Keratinocyte (primary cell): ENCODE measurements at regions not wholly inside any gene's neighbourhood (a gene's known extent, or its start where the extent isn't known, plus 50 kb on each side); places are given as distances from the start of the nearest gene placed in this dataset.

Experiments
- DNase-seq: peaks from one replicate; pipeline ENCODE4 v3.0.0-alpha.2; 2011; ENCODE audit warnings: low read depth, missing footprints, low spot score
- FAIRE-seq: peaks from 2 replicates; lab custom pipeline; 2011; peaks lifted over from hg19 to GRCh38; lab: Jason Lieb, UNC
- H2AFZ ChIP-seq: 2 replicates; pipeline ENCODE4 v1.6.0; 2012; ENCODE audit warnings: low read length, control low read depth, inconsistent platforms; ENCODE audit not compliant: control insufficient read depth
- H3K27ac ChIP-seq: 2 replicates; pipeline ENCODE4 v1.5.1; 2011; ENCODE audit warnings: low read length; ENCODE audit not compliant: control insufficient read depth, insufficient read depth
- H3K27me3 ChIP-seq: 3 replicates; pipeline ENCODE4 v1.6.0; 2011; ENCODE audit warnings: low read length; ENCODE audit not compliant: control insufficient read depth, insufficient read depth; ENCODE audit errors: extremely low read depth
- H3K36me3 ChIP-seq, 2 experiments: 2 replicates in 1 of 2; 3 replicates in 1 of 2; pipeline ENCODE4 v1.5.1; 2011; ENCODE audit warnings: low read length in 2 of 2, mild to moderate bottlenecking in 1 of 2; ENCODE audit not compliant: control insufficient read depth in 2 of 2, insufficient read depth in 2 of 2; ENCODE audit errors: extremely low read depth in 1 of 2
- H3K4me1 ChIP-seq: 3 replicates; pipeline ENCODE4 v1.5.1; 2011; ENCODE audit warnings: low read length; ENCODE audit not compliant: control insufficient read depth, insufficient read depth; ENCODE audit errors: extremely low read depth
- H3K4me2 ChIP-seq: 3 replicates; pipeline ENCODE4 v1.6.0; 2011; ENCODE audit warnings: low read depth, low read length; ENCODE audit not compliant: control insufficient read depth, insufficient read depth; ENCODE audit errors: extremely low read depth
- H3K4me3 ChIP-seq, 3 experiments: fragments of 200-600 bp in 1 of 3; sonication (generic) in 1 of 3; 2 replicates in 2 of 3; 3 replicates in 1 of 3; pipeline ENCODE4 v1.5.1; 2011 to 2016; ENCODE audit warnings: low read length in 3 of 3, mild to moderate bottlenecking in 3 of 3, control low read depth in 2 of 3, inconsistent platforms in 1 of 3, low read depth in 1 of 3, mixed read lengths in 1 of 3, mixed run types in 1 of 3, moderate library complexity in 1 of 3; ENCODE audit not compliant: control insufficient read depth in 2 of 3, insufficient read depth in 2 of 3; ENCODE audit errors: extremely low read depth in 1 of 3
- H3K79me2 ChIP-seq: 2 replicates; pipeline ENCODE4 v1.6.0; 2012; ENCODE audit warnings: low read length; ENCODE audit not compliant: control insufficient read depth, insufficient read depth
- H3K9ac ChIP-seq: 3 replicates; pipeline ENCODE4 v1.6.0; 2011; ENCODE audit warnings: low read length; ENCODE audit not compliant: control insufficient read depth, insufficient read depth; ENCODE audit errors: extremely low read depth
- H3K9me1 ChIP-seq: 3 replicates; pipeline ENCODE4 v1.6.0; 2011; ENCODE audit warnings: low read length; ENCODE audit not compliant: control insufficient read depth, insufficient read depth; ENCODE audit errors: extremely low read depth
- H3K9me3 ChIP-seq: 2 replicates; pipeline ENCODE4 v1.5.1; 2012; ENCODE audit warnings: low read depth, low read length; ENCODE audit not compliant: control insufficient read depth
- H4K20me1 ChIP-seq: 3 replicates; pipeline ENCODE4 v1.6.0; 2011; ENCODE audit warnings: low read length; ENCODE audit not compliant: control insufficient read depth, insufficient read depth; ENCODE audit errors: extremely low read depth
- EZH2 ChIP-seq: IDR thresholded peaks from one replicate; pipeline ENCODE4 v1.6.1; 2012; ENCODE audit warnings: inconsistent platforms, mild to moderate bottlenecking, low read length, moderate library complexity
- dilution Hi-C: fragments of 300-500 bp; cut with MboI; formaldehyde crosslinking; loops from one replicate; pipeline ENCODE4 v1.7.0; 2020; ENCODE audit warnings: low sequenced_read_pairs; ENCODE audit not compliant: extremely low pct_ligation_motif_present
- TF ChIP-seq, protein P1 (sequence below), 3 experiments: IDR thresholded peaks in 1 of 3; conservative IDR thresholded peaks in 1 of 3; optimal IDR thresholded peaks in 1 of 3; 2 replicates in 2 of 3; 3 replicates in 1 of 3; pipeline versions ENCODE3 to v1.5.1; 2011; ENCODE audit warnings: low read length in 3 of 3, mild to moderate bottlenecking in 3 of 3, moderate library complexity in 2 of 3, control low read depth in 1 of 3, inconsistent platforms in 1 of 3; ENCODE audit not compliant: insufficient read depth in 2 of 3; ENCODE audit errors: extremely low read depth in 1 of 3

DNA sequence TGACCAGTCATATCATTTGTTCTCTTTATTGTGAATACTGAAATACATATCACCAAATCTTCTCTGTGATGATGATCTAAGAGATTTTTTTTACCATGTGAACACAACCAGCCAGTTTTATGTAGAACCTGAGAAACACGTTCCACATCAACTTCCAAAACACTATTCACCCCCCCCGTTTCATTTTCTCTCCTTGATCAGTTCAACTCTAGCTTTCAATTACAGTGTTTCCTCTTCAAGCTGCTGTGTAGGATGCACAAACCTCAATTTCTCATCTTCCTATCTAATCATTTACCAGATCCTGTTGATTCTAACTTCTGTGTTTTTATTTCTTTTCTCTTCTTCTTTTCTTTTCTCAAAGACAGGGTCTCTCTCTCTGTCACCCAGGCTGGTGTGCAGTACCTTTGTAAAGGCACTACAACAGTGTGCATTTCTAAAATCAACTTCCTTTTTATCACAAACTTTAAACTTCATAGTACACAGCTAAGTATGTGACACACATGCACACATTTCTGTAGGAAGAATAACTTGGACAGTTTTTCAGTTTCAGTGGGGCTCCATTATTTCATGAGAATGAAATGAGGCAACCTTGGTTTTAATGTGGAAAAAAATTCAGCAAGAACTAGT lies 149.9 kb upstream of the FBXO33 start:
- no peaks in the 10 kb centered on the region for H3K79me2 ChIP-seq
- no peak overlapping the region for H2AFZ ChIP-seq
- no peak overlapping the region for H3K4me2 ChIP-seq
- H3K27me3 ChIP-seq = no peaks in the 10 kb centered on the region
- FAIRE-seq = no peak
- dilution Hi-C loops = no loop called here
- no peaks in the 10 kb centered on the region for H3K4me1 ChIP-seq
- no peak for DNase-seq
- no peaks in the 10 kb centered on the region for H3K36me3 ChIP-seq
- no peak overlapping the region for H3K4me3 ChIP-seq
- no peak overlapping the region for H3K27ac ChIP-seq
- no peaks in the 10 kb centered on the region for H3K9me1 ChIP-seq
- H4K20me1 ChIP-seq = no peaks in the 10 kb centered on the region
- TF ChIP-seq, protein P1, sequence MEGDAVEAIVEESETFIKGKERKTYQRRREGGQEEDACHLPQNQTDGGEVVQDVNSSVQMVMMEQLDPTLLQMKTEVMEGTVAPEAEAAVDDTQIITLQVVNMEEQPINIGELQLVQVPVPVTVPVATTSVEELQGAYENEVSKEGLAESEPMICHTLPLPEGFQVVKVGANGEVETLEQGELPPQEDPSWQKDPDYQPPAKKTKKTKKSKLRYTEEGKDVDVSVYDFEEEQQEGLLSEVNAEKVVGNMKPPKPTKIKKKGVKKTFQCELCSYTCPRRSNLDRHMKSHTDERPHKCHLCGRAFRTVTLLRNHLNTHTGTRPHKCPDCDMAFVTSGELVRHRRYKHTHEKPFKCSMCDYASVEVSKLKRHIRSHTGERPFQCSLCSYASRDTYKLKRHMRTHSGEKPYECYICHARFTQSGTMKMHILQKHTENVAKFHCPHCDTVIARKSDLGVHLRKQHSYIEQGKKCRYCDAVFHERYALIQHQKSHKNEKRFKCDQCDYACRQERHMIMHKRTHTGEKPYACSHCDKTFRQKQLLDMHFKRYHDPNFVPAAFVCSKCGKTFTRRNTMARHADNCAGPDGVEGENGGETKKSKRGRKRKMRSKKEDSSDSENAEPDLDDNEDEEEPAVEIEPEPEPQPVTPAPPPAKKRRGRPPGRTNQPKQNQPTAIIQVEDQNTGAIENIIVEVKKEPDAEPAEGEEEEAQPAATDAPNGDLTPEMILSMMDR (optimal IDR thresholded peaks at IDR 0.05 in 1 of 3, IDR thresholded peaks at IDR 0.05 in 1 of 3, conservative IDR thresholded peaks at IDR 0.05 in 1 of 3; ENCODE audit: extremely low read depth in 1 of 3, insufficient read depth in 2 of 3, low read length in 3 of 3) = no peak
- no peak for TF ChIP-seq EZH2
- no peaks in the 10 kb centered on the region for H3K9me3 ChIP-seq
- H3K9ac ChIP-seq = no peak overlapping the region

- H2AFZ ChIP-seq = no peak overlapping the region
- no peaks in the 10 kb centered on the region for H3K79me2 ChIP-seq
- dilution Hi-C loops = no loop called here
- no peak overlapping the region for H3K4me3 ChIP-seq
- no peak overlapping the region for H3K27ac ChIP-seq
- TF ChIP-seq EZH2 = no peak
- TF ChIP-seq, protein P1 (optimal IDR thresholded peaks at IDR 0.05 in 1 of 3, IDR thresholded peaks at IDR 0.05 in 1 of 3, conservative IDR thresholded peaks at IDR 0.05 in 1 of 3; ENCODE audit: extremely low read depth in 1 of 3, insufficient read depth in 2 of 3, low read length in 3 of 3) = no peak
- DNase-seq = no peak
- H3K4me2 ChIP-seq = no peak overlapping the region
- FAIRE-seq = no peak
- no peaks in the 10 kb centered on the region for H3K36me3 ChIP-seq
- H3K27me3 ChIP-seq = no peaks in the 10 kb centered on the region
- no peaks in the 10 kb centered on the region for H3K9me1 ChIP-seq
- H3K9ac ChIP-seq = no peak overlapping the region
- no peaks in the 10 kb centered on the region for H3K9me3 ChIP-seq
- no peaks in the 10 kb centered on the region for H3K4me1 ChIP-seq
- H4K20me1 ChIP-seq = no peaks in the 10 kb centered on the region
Measured at GRCh38 chr14:39581474-39581873, 149.2 kb upstream of the FBXO33 start.
